Glomerular visceral epithelial cell (primary cell): ENCODE measurements at regions not wholly inside any gene's neighbourhood (a gene's known extent, or its start where the extent isn't known, plus 50 kb on each side); places are given as distances from the start of the nearest gene placed in this dataset.
A peak's percentile ranks its signal among the peaks of the same experiment; 100 is the strongest.

ENCODE experiments used
- DNase-seq: peaks from one replicate; pipeline ENCODE4 v3.0.0-alpha.2; 2016; ENCODE audit errors: extremely low spot score

DNA sequence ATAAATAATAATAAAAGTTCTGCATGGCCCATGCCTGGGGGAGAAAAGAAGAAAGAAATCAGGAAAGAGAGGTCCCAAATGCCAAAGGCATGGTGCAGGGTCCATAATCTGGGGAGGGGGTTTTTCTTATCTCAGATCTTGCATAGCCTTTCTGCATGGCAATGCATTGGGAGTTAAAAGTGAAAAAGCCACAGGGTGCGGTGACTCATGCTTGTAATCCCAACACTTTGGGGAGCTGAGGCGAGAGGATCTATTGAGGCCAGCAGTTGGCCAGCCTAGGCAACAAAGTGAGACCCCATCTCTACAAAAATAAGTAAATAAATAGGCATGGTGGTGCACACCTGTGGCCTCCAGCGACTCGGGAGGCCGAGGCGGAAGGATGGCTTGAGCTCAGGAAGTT is 76.8 kb upstream of the GATA2 start:
- no peak for DNase-seq

DNA sequence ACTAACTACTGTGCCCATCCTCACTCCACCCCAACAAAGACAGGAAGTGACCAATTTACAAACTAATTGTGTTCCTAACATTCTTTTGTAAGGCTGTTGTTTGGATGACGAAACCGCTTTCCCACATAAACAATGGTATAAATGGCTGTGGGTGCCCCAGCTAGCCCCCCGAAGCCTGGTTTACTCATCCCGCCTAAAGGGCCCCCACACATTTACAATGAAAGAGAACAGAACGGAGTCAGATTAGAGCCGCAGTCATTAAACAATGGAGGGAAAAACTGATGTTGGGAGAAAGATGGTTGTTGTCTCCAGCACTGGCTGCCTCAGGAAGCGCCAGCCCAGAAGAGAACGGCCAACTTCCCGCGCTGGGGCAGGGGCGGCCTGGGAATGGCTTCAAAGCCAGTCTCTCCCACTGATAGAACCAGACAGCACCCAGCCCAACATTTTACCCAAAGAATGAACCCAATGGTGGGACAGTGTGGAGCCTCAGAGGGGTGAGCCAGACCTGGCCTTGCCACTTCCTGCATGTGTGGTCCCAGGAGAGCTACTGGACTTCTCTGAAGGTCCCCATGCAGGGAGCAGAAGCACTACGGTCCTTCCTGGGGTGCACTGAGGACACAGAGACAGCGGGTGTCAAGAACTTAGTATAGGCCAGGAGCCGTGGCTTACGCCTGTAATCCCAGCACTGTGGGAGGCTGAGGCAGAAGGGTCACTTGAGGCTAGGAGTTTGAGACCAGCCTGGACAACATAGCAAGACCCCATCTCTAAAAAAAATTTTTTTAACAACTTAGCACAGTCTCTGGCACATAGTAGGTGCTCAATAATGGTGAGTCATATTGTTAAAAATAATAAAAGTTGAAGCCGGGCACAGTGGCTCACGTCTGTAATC is 75.8 kb upstream of the GATA2 start:
- no peak for DNase-seq

DNA sequence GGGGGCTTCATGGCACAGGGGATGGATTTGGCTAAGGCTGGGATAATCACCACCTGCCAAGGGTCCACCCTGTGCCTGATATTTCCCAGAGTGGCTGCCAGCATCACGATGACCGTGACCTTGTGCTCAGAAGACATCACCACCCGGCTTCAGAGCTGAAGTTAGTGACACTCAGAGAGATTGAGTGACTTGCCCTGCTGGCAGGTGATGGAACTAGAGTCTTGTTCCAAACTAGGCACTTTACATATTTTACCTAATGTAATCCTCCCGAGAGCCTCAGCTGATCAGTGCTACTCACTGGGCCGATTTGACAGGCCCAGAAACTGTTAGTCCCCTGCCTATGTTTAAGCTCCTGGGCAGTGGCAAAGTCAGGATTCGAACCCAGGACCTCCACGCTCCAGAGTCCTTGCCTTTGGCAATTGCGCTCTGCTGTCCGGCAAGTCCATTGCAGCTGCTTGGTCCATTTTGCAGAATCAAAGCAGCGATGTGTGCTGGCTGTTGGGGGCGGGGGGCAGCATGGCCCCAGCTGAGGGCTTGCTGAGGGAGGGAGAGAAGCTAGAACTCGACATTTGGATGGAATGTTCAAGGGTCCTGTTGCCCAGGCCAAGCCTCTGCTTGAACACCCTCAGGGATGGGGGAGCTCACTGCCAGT is 74.8 kb upstream of the GATA2 start:
- DNase-seq, result no peak

DNA sequence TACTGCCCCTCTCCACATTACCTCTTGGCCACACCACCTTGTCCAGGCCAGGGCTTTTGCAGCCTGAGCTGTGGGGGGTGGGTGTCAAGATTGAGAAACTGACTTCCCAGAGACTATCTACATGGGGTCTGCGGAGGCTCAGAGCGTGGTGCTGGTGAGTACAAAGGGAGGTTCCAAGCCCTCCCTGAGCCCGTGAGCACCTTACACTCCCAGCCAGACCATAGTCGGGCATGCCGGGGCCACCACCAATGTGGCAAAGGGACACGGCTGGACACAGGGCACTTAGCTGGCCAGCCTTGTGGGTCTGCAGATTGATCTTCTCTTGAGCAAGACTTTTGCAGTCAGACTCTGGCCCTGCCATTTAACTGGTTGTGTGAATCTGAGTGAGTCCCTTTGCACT is 74.1 kb upstream of the GATA2 start:
- no peak for DNase-seq

DNA sequence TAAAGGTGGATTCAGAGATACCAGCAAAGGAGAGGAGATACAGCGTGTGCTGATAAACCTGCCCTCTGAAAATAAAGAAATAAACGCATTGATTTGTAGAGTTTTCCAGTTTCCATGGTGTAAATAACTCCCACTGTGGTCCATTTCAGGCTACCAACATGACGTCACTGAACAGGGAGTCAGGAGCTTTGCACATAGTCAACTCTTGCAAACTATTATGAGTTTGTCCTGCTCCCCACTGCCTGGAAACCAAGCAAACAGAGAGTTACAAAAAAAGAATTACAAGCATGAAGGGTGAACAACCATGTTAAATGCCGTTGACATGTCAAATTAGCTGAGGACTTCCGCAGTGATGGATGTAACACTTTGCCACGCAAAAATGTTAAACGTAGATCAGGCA is 70.4 kb upstream of the GATA2 start:
- no peak for DNase-seq

DNA sequence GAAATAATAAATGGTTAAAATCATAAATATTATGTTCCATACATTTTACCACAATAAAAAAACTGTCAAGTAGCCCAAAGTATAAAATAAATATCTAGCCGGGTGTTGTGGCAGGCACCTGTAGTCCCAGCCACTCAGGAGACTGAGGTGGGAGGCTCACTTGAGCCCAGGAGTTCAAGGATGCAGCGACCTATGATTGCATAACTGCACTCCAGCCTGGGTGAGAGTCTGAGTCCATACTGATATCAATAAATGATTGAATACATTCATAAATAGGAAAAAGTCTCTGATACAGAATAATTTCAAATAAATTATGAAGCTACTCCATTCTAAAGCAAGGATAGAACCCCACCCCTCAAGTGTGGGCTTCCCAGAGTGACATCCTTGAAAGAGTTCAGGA is 68.5 kb upstream of the GATA2 start:
- DNase-seq, result no peak

DNA sequence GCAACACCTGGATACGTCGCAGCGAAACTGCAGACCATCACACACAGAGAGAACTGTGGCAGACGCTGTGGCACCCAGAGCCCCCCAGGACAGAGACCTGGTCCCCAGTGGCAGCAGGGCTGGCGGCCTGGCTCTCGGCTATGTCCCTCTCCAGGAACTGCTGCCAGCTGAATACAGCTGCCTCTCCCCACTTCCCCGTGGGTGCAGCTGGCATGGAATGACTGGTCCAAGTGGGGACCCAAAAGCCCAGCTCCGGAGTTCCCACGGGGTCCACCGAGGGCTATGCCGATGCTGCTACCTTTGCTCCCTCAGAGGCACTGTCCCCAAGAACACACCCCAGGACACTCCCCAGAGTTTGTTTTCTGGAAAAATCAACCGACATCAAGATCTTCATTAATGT is 67.8 kb upstream of the GATA2 start:
- no peak for DNase-seq

DNA sequence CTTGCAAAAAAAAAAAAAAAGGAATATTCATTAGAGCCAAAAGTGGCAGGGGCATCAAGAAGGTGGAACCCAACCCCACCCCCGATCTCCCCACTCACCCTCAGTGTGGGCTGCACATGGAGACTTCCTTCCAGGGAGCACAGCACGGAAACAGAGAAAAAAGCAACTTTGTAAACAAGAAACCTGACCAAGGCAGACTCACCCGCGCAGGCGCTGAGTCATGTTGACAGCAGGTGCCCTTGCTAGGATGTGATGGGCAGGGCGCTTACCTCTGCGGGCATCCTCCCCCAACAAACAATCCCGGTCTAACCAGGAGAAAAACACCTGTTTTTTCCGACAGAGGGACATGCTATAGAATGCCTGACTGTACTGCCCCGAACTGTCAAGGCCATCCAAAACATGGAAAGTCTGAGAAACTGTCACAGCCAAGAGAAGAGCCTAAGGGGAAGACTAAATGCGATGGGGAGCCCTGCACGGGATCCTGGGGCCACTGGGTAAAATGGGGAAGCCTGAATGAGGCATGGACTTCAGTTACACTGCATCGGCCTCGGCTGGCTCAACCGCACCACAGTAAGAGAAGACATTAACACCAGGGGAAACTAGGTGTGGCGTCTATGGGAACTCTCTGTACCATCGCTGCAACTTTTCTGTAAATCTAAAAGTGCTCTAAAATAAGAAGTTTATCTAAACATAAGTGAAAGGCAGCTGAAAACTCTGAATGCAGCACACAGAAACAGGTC is 66.7 kb upstream of the GATA2 start:
- no peak for DNase-seq

DNA sequence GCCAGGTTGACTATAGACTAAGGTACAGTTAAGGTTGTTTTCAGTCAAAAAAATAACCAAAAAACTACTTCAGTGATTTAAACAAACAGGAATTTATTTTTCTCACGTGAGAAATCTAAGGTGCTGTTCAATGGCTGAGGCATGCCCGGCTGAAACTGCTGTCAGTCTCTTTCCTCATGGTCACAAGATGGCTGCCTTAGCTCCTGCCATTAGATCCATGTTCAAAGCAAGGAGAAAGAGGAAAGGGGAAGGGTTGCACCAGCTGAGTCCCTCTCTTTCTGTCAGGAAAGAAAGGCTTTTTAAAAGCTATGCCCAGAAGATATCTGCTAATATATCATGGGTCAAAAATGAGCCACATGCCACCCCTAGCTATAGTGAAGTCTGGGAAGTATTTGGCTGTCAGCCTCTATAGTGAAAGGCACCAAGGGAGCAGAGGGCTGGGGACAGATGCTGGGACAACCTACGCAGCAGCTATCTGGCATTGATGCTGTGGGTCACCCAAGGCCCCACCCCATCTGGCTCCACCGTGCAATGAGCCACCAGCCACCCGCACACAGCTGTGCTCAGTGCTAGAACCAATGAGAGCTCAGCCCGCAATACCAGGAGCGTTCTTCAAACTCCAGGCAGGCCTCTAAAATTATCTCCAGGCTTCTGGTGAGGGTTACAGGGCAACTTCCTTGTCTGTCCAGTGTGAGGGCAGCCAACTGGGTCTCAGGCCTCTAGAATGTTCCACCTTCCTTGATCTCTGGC is 64.7 kb upstream of the GATA2 start:
- no peak for DNase-seq

DNA sequence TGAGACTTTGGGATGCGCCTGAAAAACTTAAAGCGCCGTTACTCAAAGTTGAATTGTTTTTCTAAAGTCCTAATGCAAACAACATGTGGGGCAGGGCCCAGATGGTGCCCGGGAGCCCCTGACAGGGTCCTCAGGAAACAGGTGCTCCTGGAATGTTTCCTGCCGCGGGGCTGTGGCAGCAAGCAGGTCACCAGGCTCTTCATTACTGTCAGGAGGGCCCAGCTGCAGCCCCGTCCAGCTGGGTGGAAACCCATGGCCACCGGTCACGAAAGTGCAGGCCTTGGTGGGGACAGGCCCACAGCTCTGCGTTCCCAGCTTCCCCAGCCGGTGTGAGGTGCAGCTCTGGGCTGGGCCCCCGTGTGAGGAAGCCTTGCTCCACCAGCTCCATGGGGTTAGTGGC is 63.9 kb upstream of the GATA2 start:
- DNase-seq, result no peak

DNA sequence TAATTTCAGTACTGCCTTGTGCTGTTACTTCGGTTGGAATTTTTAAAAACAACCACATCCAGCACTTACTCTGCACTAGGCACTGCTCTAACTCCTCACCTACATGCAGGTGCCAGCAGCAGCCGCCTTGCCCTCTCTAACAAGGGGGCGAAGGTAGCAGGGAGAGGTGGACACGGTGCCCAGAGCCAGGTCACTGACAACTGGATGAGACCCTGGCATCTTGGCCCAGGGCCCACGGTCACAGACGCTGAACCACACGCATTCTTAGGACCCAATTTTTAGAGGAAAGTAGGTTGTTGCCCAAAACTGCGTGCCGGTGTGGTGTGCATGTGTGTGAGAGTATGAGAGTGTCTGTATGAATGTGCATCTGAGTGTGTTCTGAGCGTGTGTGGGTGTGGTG is 63.4 kb upstream of the GATA2 start:
- DNase-seq, result no peak

DNA sequence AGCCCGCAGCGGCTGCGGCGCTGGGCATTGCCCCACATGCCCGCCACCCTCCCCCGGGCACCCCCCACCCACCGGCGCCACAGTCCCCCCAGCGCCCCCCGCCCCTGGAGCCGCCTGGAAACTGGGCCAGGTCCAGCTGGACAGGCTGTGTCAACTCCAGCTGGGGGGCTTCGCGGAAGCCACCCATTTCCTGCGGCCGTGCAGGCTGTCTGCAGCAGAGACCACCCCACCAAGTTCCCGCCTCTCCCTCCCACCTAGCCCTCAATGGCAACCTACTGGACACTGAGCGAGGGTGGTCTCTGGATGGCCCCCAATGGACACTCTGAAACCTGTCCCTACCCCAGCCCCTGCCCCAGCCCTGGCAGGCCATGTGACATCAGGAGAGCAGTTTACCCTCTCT is 62.8 kb upstream of the GATA2 start:
- DNase-seq, result no peak

DNA sequence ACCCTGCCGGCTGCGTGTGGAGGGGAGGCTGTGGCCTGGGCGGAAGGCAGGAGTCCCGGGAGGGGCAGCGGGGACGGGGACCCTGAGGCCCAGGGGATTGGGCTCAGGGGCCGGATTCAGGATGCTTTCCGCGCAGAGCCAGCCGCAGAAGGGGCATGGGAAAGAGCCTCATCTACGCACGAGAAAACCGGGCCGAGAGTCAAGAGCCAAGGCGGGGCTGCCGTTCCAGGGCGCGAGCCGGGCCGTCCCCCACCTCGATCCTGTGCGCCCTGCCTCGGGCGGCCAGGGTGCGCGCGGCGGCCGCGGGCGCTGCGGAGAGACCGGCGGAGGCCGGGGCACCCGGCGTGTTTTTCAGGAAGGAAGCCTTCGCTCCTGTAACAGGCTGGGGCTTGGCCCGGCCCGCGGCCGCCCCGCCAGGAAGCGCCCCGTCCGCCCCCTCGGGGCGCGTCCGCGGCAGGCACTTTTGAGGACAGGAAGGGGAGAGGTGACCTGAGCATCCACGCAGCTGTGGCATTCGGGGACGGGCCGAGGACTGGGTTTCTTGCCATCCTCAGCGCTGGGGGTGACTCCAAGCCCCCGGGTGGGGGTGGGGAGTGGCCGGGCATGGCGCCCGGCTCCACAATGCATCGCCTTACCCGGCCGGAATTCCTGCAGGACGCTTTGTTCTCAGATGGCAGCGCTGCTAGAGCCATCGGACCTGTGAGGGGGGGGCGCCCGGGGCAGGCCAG is 62.3 kb upstream of the GATA2 start:
- no peak for DNase-seq

DNA sequence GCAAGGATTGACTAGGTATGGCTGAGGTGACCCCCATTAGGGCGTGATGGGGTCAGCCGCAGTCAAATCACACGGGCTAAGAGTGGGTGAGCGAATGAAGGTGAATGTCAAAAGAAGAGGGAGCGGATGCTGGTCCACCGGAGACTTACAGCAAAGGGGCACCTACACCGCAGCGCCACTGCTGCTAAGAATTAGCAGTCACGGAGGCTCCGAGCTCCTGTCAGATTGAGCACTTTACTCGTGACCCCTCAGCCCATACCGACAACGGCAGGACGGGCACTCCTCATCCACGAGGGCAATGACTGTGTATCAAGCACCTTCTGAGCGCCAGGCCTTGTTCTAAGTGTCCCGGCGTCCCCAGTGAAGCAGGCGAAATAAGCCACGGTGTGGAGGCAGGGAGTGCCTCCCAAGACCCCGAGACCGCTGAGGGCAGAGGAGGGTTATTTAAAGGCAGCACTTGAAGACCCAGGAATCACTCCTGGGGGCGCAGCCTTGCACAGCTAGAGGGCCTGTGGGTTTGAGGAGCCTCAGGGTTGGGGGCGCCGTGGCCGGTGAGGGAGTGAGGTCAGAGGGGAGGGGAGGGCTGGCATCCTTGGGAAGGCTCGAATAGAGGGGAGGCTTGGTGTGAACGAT is 61.6 kb upstream of the GATA2 start:
- no peak for DNase-seq

DNA sequence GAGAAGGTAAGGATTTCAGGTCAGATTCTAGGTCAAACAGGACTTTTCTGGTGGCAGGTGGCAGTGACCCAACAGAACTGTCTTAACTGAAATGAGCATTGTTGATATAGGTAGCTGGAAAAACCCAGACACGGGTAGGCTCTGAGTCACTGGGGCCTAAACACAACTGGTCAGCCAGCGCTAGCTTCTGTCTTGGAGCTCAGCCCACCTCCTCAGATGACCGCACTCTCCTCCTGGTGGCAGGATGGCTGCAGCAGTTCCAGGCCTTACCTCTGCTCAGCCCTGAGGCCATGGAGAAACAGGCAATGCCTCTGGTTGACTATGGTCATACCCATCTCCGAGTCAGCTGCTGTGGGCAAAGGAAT is 61.1 kb upstream of the GATA2 start:
- peak; percentile 68 for DNase-seq

DNA sequence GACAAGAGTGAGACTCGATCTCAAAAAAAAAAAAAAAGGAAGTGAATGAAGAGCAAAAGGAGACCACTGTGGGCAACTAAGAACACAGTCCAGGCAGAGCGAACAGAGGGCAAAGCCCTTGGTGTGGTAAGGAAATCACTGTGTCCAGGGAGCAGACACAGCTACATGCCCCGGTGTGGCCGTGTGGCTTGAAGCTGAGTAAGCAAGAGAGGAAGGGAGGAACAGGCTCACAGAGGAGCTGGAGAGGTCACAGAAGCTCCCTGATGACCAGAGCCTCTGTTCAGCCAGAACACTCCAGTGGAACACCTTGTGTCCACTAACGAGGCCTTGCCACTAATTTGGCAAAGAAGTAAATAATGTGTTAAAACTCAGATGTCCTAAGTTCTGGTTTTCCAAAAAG is 60.6 kb upstream of the GATA2 start:
- no peak for DNase-seq

DNA sequence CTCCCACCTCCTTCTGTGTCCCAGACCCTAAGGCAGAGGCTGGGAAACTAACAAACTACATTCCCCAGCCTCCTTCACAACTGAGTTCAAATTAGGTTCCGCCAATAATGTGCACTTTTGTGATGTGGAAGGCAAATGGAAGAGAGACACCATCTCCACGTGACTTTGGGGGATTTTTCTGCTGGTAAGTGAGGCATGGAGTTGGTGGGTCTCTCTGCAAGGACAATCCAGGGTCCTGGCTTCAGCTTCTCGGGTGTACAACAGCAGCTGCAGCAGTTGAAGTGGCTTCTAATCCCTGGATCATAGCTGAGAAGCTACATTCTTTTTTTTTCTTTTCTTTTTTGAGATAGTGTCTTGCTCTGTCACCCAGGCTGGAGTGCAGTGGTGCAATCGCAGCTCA is 58.9 kb upstream of the GATA2 start:
- DNase-seq, result no peak

DNA sequence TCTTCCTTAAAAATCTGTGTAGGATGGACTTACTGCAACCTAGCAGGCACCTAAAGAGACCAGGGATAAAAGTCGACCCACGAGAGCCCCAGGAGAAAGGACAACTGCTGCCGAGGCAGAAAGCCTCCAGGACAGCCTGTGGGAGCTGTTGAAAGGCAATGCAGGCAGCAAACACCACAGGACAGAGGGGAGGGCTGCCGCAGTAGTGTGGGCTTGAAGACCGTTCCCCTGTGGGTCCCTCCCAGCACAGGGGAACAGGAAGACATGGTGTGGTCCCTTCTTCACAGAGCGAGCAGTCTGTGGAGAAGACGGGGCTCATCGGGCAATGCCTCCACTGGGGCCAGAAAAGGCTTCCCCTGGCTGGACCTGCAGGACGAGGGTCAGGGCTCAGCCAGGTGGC is 58.5 kb upstream of the GATA2 start:
- no peak for DNase-seq

DNA sequence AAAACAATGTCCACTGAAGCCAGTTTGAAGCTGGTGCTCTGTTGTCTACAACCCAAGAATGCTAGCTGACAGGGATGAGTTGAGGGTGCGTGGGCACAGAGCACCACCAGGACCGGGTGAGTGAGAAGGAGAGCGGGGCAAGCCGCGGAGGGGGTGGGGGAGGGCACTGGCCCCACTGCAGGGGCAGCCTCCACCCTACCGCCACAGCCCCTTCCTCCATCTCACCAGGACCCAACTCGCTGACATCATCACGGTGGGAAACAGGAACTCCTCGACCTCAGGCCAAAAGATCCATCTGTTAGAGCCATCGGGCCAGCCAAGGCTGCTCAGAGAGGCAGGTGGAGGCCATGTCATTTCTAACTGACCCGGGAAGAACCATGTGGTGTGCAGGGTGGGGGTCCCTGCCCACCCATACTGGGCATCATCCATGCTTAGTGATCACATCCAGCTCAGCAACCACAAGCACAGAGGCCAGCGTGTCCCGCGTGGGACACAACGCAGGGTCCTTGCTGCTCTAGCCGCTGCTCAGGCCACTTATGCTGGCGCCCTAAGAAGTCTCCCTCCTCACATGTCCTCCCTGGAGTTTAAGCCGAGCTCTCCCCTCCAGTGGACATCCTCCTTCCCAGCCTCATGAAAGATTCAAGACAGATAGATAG is 57.6 kb upstream of the GATA2 start:
- no peak for DNase-seq

DNA sequence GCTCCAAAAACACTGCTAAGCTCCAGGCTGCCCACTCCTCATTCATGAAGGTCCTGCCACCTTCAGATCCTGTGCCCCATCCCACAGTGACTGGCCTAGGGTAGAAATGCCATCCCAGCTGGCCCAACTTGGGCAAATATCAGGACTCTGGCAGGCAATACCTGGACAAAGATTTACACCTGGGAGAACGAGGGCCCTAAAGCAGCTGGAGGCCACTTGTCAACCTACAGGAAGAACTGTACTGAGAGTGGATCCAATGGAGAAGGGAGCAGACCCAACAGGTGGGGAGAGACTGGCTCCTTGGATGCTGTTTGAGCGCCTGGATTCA is 57.1 kb upstream of the GATA2 start:
- no peak for DNase-seq
